ENCODE measurements at regions not wholly inside any gene's neighbourhood (a gene's known extent, or its start where the extent isn't known, plus 50 kb on each side); places are given as distances from the start of the nearest gene placed in this dataset.

- DNase-seq (ENCODE audit: low spot score): no peak
- intact Hi-C loops (cut with DNase I): no loop called here
These were observed 1206.6 kb upstream of the EYS start for GRCh38 chr6:66913657-66914056.

- DNase-seq (ENCODE audit: low spot score): no peak
- intact Hi-C loops (cut with DNase I): no loop called here
These were observed 1195.4 kb upstream of the EYS start for GRCh38 chr6:66902457-66902856.

- intact Hi-C loops (cut with DNase I): no loop called here
- DNase-seq (ENCODE audit: low spot score): no peak
These were observed 1193.4 kb upstream of the EYS start for GRCh38 chr6:66900133-66901083.

GRCh38 chr6:66897576-66897975 lies 1190.5 kb upstream of the EYS start:
- intact Hi-C loops (cut with DNase I): no loop called here
- DNase-seq (ENCODE audit: low spot score): no peak

GRCh38 chr6:66896415-66896814 lies 1189.4 kb upstream of the EYS start:
- no peak for DNase-seq (ENCODE audit: low spot score)
- intact Hi-C loops (cut with DNase I): no loop called here

GRCh38 chr6:66883453-66883852 lies 1176.4 kb upstream of the EYS start:
- intact Hi-C loops (cut with DNase I): loop anchor here in 1 of 2 donors (5.0 kb wide), 2 partner anchors 1269 to 1731 kb away; no protein-coding TSS in a partner anchor
- DNase-seq (ENCODE audit: low spot score): no peak

- intact Hi-C loops (cut with DNase I): no loop called here
- DNase-seq (ENCODE audit: low spot score): no peak
These were observed 1159.8 kb upstream of the EYS start for GRCh38 chr6:66866801-66867200.

GRCh38 chr6:66865771-66866170 lies 1158.7 kb upstream of the EYS start:
- intact Hi-C loops (cut with DNase I): no loop called here
- DNase-seq (ENCODE audit: low spot score): no peak

GRCh38 chr6:66861007-66861541 lies 1154.0 kb upstream of the EYS start:
- intact Hi-C loops (cut with DNase I): no loop called here
- DNase-seq (ENCODE audit: low spot score): no peak

GRCh38 chr6:66860328-66860727 lies 1153.3 kb upstream of the EYS start:
- DNase-seq (ENCODE audit: low spot score): no peak
- intact Hi-C loops (cut with DNase I): no loop called here

GRCh38 chr6:66858196-66858595 lies 1151.2 kb upstream of the EYS start:
- intact Hi-C loops (cut with DNase I): loop anchor here in 1 of 2 donors (10.0 kb wide), 1 partner anchor 723 kb away; no protein-coding TSS in a partner anchor

GRCh38 chr6:66854014-66854413 lies 1147.0 kb upstream of the EYS start:
- intact Hi-C loops (cut with DNase I): loop anchor here in 1 of 2 donors (10.0 kb wide), 1 partner anchor 719 kb away; no protein-coding TSS in a partner anchor
- DNase-seq (ENCODE audit: low spot score): no peak

More at GRCh38 chr6:66858196-66858595, 1151.2 kb upstream of the EYS start:
- DNase-seq (ENCODE audit: low spot score): no peak

- no peak for DNase-seq (ENCODE audit: low spot score)
- intact Hi-C loops (cut with DNase I): loop anchor here in 1 of 2 donors (10.0 kb wide), 1 partner anchor 717 kb away; no protein-coding TSS in a partner anchor
These were observed 1144.9 kb upstream of the EYS start for GRCh38 chr6:66851930-66852329.

- DNase-seq (ENCODE audit: low spot score): no peak
- intact Hi-C loops (cut with DNase I): loop anchor here in 1 of 2 donors (10.0 kb wide), 1 partner anchor 715 kb away; no protein-coding TSS in a partner anchor
These were observed 1142.8 kb upstream of the EYS start for GRCh38 chr6:66849843-66850242.

GRCh38 chr6:66848244-66848953 lies 1141.4 kb upstream of the EYS start:
- intact Hi-C loops (cut with DNase I): no loop called here
- DNase-seq (ENCODE audit: low spot score): no peak

GRCh38 chr6:66838764-66839163 lies 1131.7 kb upstream of the EYS start:
- DNase-seq (ENCODE audit: low spot score): no peak
- intact Hi-C loops (cut with DNase I): no loop called here

GRCh38 chr6:66825539-66825938 lies 1118.5 kb upstream of the EYS start:
- intact Hi-C loops (cut with DNase I): no loop called here
- DNase-seq (ENCODE audit: low spot score): no peak

GRCh38 chr6:66814156-66814555 lies 1107.1 kb upstream of the EYS start:
- no peak for DNase-seq (ENCODE audit: low spot score)
- intact Hi-C loops (cut with DNase I): no loop called here

- intact Hi-C loops (cut with DNase I): no loop called here
- no peak for DNase-seq (ENCODE audit: low spot score)
These were observed 1101.7 kb upstream of the EYS start for GRCh38 chr6:66808771-66809170.

- intact Hi-C loops (cut with DNase I): no loop called here
- DNase-seq (ENCODE audit: low spot score): no peak
These were observed 1090.0 kb upstream of the EYS start for GRCh38 chr6:66796987-66797386.
